OCI-LY3 (cell line): ENCODE measurements at regions not wholly inside any gene's neighbourhood (a gene's known extent, or its start where the extent isn't known, plus 50 kb on each side); places are given as distances from the start of the nearest gene placed in this dataset.

Experiments
- H2AFZ ChIP-seq: fragments of 200-600, 300-600 bp; shearing (Covaris generic); 2 replicates; pipeline ENCODE4 v1.6.0; 2014; ENCODE audit warnings: antibody characterized with exemption, low read depth, low read length
- H3K27ac ChIP-seq: fragments of 200-600, 300-600 bp; sonication (generic); 2 replicates; pipeline ENCODE4 v1.5.1; 2014; ENCODE audit warnings: mild to moderate bottlenecking, low read length, moderate library complexity, mixed read lengths
- H3K27me3 ChIP-seq: fragments of 200-600, 300-600 bp; sonication (generic); 2 replicates; pipeline ENCODE4 v1.6.1; 2014; ENCODE audit warnings: low read depth, low read length, mixed read lengths
- H3K36me3 ChIP-seq: fragments of 200-600, 300-600 bp; sonication (generic); replicated peaks from 2 replicates; pipeline ENCODE3; 2014; ENCODE audit warnings: low read depth, low read length, mixed read lengths
- H3K4me1 ChIP-seq: fragments of 300-600, 200-600 bp; sonication (generic); 2 replicates; pipeline ENCODE4 v1.6.1; 2014; ENCODE audit warnings: low read length, mixed read lengths
- H3K4me2 ChIP-seq: fragments of 200-600, 300-600 bp; sonication (generic); 2 replicates; pipeline ENCODE4 v1.6.1; 2014; ENCODE audit warnings: low read length, mixed read lengths
- H3K4me3 ChIP-seq: fragments of 300-600, 200-600 bp; sonication (generic); 2 replicates; pipeline ENCODE4 v1.5.1; 2014; ENCODE audit warnings: antibody characterized with exemption, mild to moderate bottlenecking, low read length, moderate library complexity
- H3K79me2 ChIP-seq: fragments of 300-600, 200-600 bp; shearing (Covaris generic); 2 replicates; pipeline ENCODE4 v1.6.1; 2014; ENCODE audit warnings: mild to moderate bottlenecking, low read length, mixed read lengths
- H3K9ac ChIP-seq: fragments of 300-600, 200-600 bp; shearing (Covaris generic); 2 replicates; pipeline ENCODE4 v1.6.0; 2014; ENCODE audit warnings: mild to moderate bottlenecking, low read length, moderate library complexity
- H3K9me3 ChIP-seq: fragments of 200-600, 300-600 bp; shearing (Covaris generic); 2 replicates; pipeline ENCODE4 v1.6.1; 2014; ENCODE audit warnings: low read length, mixed read lengths; ENCODE audit not compliant: insufficient read depth
- H4K20me1 ChIP-seq: fragments of 200-600, 300-600 bp; sonication (generic); 2 replicates; pipeline ENCODE4 v1.6.1; 2016; ENCODE audit warnings: low read length, mixed read lengths; ENCODE audit not compliant: insufficient read depth
- EZH2phosphoT487 ChIP-seq: fragments of 200-600 bp; shearing (Covaris generic); IDR thresholded peaks from 2 replicates; pipeline ENCODE4 v1.6.1; 2018; ENCODE audit warnings: antibody characterized with exemption, mixed run types, low read depth
- TF ChIP-seq, protein P1 (sequence below): fragments of 200-600, 300-600 bp; sonication (generic); IDR thresholded peaks from 2 replicates; pipeline ENCODE4 v1.5.1; 2014; ENCODE audit warnings: antibody characterized with exemption, low read length, low read depth

DNA sequence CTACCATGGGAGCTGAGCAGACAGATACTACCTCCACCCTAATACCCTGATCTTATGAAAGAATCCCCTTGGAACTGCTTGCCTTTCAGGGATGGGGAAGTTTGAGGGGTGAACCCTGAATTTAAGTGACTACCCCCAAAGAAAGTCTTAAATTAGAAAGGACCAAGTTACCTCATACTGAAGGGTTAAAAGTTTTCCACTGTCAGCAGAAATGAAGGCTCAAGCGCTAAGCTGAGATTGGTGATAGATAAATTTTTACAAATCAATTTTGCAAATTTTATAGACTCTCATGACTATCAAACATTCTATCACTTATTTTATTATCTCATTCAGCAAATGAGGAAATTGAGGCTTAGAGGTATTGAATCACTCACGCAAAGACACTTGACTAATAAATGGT is 233.2 kb upstream of the THSD7B start:
- Histone ChIP-seq H3K36me3 (no peaks in the 10 kb centered on the region), H3K27ac (no peak overlapping the region), H3K4me3 (no peak overlapping the region), H2AFZ (no peak overlapping the region), H3K27me3 (no peaks in the 10 kb centered on the region), H3K9ac (no peak overlapping the region), H3K9me3 (no peaks in the 10 kb centered on the region), H4K20me1 (no peaks in the 10 kb centered on the region), H3K79me2 (no peaks in the 10 kb centered on the region), H3K4me1 (no peaks in the 10 kb centered on the region), H3K4me2 (no peak overlapping the region)
- no peak for TF ChIP-seq EZH2phosphoT487
- TF ChIP-seq, protein P1, sequence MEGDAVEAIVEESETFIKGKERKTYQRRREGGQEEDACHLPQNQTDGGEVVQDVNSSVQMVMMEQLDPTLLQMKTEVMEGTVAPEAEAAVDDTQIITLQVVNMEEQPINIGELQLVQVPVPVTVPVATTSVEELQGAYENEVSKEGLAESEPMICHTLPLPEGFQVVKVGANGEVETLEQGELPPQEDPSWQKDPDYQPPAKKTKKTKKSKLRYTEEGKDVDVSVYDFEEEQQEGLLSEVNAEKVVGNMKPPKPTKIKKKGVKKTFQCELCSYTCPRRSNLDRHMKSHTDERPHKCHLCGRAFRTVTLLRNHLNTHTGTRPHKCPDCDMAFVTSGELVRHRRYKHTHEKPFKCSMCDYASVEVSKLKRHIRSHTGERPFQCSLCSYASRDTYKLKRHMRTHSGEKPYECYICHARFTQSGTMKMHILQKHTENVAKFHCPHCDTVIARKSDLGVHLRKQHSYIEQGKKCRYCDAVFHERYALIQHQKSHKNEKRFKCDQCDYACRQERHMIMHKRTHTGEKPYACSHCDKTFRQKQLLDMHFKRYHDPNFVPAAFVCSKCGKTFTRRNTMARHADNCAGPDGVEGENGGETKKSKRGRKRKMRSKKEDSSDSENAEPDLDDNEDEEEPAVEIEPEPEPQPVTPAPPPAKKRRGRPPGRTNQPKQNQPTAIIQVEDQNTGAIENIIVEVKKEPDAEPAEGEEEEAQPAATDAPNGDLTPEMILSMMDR, result no peak

DNA sequence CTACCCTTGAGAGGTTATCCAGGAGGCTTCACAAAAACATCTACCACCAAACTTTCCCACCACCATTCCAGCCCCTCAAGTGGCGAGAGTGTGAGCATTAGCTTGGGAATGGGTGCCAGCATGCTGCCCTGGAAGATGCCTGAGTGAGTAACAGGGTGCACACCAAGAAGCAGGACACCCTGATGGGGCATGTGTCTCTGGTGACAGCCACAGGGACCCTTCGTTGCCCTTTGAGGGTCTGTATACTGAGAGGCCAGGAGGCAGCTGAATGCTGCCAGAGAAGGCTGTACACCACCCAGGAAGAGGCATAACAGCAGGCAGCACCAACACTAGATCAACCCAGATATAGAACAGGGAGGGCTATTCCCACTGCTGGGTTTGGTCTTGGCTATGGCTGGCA is 233.6 kb upstream of the THSD7B start:
- H3K79me2 ChIP-seq, result no peaks in the 10 kb centered on the region
- TF ChIP-seq EZH2phosphoT487, result no peak
- TF ChIP-seq, protein P1, result no peak
- H4K20me1 ChIP-seq, result no peaks in the 10 kb centered on the region

DNA sequence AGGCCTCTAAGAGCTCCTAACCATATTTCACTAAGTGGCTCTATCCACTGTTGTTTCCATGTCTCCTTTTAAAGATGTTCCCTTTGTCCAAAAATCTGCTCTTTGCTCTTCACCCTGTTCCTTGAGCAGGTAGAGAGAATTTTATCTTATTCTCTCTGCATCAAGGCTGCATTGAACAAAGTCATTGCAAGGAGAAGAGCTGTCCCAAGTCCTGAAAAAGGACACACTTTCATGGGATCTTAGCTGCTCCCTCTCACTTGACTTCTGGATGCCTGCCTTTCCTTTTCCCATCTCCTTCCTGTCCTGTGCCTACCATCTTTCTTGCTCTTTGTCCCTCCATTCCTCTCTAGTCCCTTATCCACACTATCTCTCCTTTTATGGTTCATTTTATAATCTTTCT is 235.2 kb upstream of the THSD7B start:
- no peak overlapping the region for H3K9ac ChIP-seq
- H3K4me2 ChIP-seq, result no peak overlapping the region
- TF ChIP-seq, protein P1, result no peak
- no peak for TF ChIP-seq EZH2phosphoT487
- H3K27ac ChIP-seq, result no peak overlapping the region
- H3K4me3 ChIP-seq, result no peak overlapping the region
- 0 out of 2 replicates have a peak, but pooled peaks cover 1% of the 10 kb centered on the region for H3K27me3 ChIP-seq
- no peaks in the 10 kb centered on the region for H3K4me1 ChIP-seq
- no peak overlapping the region for H2AFZ ChIP-seq
- H3K36me3 ChIP-seq, result no peaks in the 10 kb centered on the region
- H4K20me1 ChIP-seq, result no peaks in the 10 kb centered on the region
- H3K79me2 ChIP-seq, result no peaks in the 10 kb centered on the region
- no peaks in the 10 kb centered on the region for H3K9me3 ChIP-seq

More for the DNA sequence above, 233.6 kb upstream of the THSD7B start:
- Histone ChIP-seq H3K4me1 (no peaks in the 10 kb centered on the region), H3K9me3 (no peaks in the 10 kb centered on the region), H3K4me2 (no peak overlapping the region), H2AFZ (no peak overlapping the region), H3K27me3 (no peaks in the 10 kb centered on the region), H3K27ac (no peak overlapping the region), H3K9ac (no peak overlapping the region), H3K4me3 (no peak overlapping the region), H3K36me3 (no peaks in the 10 kb centered on the region)

DNA sequence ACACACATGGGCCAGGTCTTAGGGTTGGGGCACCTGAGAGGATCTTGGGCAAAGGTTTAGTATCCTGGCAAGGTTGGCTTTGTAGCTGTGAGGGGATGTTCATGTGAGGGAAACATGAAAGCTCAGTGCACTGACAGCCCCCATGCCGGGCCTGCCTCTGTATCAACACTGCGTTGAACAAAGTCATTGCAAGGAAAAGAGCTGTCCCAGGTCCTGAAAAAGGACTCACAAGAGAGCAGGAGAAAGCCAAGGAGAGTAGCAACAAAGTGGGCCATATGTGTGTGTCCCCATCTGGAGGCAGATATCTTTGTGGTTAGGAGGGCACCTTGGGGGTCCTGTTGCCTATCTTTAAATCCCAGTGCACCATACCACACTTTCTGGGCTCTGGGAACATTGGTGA is 237.8 kb upstream of the THSD7B start:
- Histone ChIP-seq H3K79me2 (no peaks in the 10 kb centered on the region), H3K9ac (no peak overlapping the region), H3K4me2 (no peak overlapping the region), H3K27me3 (peaks cover 3% of the 10 kb centered on the region; the same call in 1 of the 2 replicates), H3K4me3 (no peak overlapping the region), H3K27ac (no peak overlapping the region), H3K9me3 (no peaks in the 10 kb centered on the region), H2AFZ (no peak overlapping the region), H3K36me3 (no peaks in the 10 kb centered on the region), H4K20me1 (no peaks in the 10 kb centered on the region), H3K4me1 (no peaks in the 10 kb centered on the region)
- TF ChIP-seq, protein P1, result no peak
- TF ChIP-seq EZH2phosphoT487, result no peak
